ENCODE measurements at regions not wholly inside any gene's neighbourhood (a gene's known extent, or its start where the extent isn't known, plus 50 kb on each side); places are given as distances from the start of the nearest gene placed in this dataset.

GRCh38 chr5:57716661-57717060 is 234.1 kb upstream of the ACTBL2 start:
- TF ChIP-seq EZH2 (optimal IDR thresholded peaks at IDR 0.05; ENCODE audit: low read depth, low read length) (no peak), CTCF (IDR thresholded peaks at IDR 0.05; ENCODE audit: low read length) (no peak)

Measured in MM.1S (cell line).